NT2/D1 (cell line): ENCODE measurements at regions not wholly inside any gene's neighbourhood (a gene's known extent, or its start where the extent isn't known, plus 50 kb on each side); places are given as distances from the start of the nearest gene placed in this dataset.

ENCODE experiments used
- DNase-seq: peaks from one replicate; pipeline ENCODE4 v3.0.0-alpha.2; 2011; ENCODE audit warnings: low read depth, low spot score
- H3K27me3 ChIP-seq: 2 replicates; pipeline ENCODE4 v1.6.0; 2011; ENCODE audit warnings: mild to moderate bottlenecking; ENCODE audit not compliant: insufficient read length, insufficient read depth
- H3K36me3 ChIP-seq: 2 replicates; pipeline ENCODE4 v1.6.1; 2011; ENCODE audit warnings: mild to moderate bottlenecking, low read length, mixed read lengths; ENCODE audit not compliant: insufficient read depth, insufficient read length
- H3K4me1 ChIP-seq: 2 replicates; pipeline ENCODE4 v1.5.1; 2011; ENCODE audit not compliant: insufficient read depth, insufficient read length
- H3K4me3 ChIP-seq: 2 replicates; pipeline ENCODE4 v1.5.1; 2011; ENCODE audit warnings: low read depth; ENCODE audit not compliant: insufficient read length
- H3K9ac ChIP-seq: 2 replicates; pipeline ENCODE4 v1.6.0; 2011; ENCODE audit warnings: low read depth; ENCODE audit not compliant: insufficient read length
- H3K9me3 ChIP-seq: 2 replicates; pipeline ENCODE4 v1.5.1; 2011; ENCODE audit warnings: mild to moderate bottlenecking, low read length; ENCODE audit not compliant: insufficient read depth
- SUZ12 ChIP-seq: IDR thresholded peaks from 2 replicates; pipeline ENCODE4 v1.6.1; 2011; ENCODE audit not compliant: insufficient read length, insufficient read depth; ENCODE audit errors: extremely low read depth
- YY1 ChIP-seq: IDR thresholded peaks from 2 replicates; pipeline ENCODE4 v1.6.1; 2011; ENCODE audit not compliant: insufficient read length, insufficient read depth
- ZNF274 ChIP-seq: IDR thresholded peaks from 2 replicates; pipeline ENCODE4 v1.6.1; 2011; ENCODE audit warnings: mild to moderate bottlenecking, low read depth, low read length

- Histone ChIP-seq H3K27me3 (no peaks in the 10 kb centered on the region), H3K9ac (no peak overlapping the region), H3K36me3 (no peaks in the 10 kb centered on the region), H3K9me3 (no peaks in the 10 kb centered on the region), H3K4me1 (no peaks in the 10 kb centered on the region), H3K4me3 (no peak overlapping the region)
- DNase-seq: no peak
- TF ChIP-seq SUZ12 (no peak), YY1 (no peak), ZNF274 (no peak)
Observed at GRCh38 chr3:117248153-117248552, 538.6 kb downstream of the TUSC7 start.

GRCh38 chr3:117252208-117252607, 542.6 kb downstream of the TUSC7 start:
- no peak for DNase-seq
- H3K4me1 ChIP-seq: no peaks in the 10 kb centered on the region
- no peak overlapping the region for H3K4me3 ChIP-seq
- no peaks in the 10 kb centered on the region for H3K27me3 ChIP-seq
- no peak overlapping the region for H3K9ac ChIP-seq
- no peaks in the 10 kb centered on the region for H3K9me3 ChIP-seq
- TF ChIP-seq ZNF274: no peak
- TF ChIP-seq YY1: no peak
- H3K36me3 ChIP-seq: no peaks in the 10 kb centered on the region

- DNase-seq: no peak
- Histone ChIP-seq H3K4me1 (no peaks in the 10 kb centered on the region), H3K9me3 (no peaks in the 10 kb centered on the region), H3K4me3 (no peak overlapping the region), H3K36me3 (no peaks in the 10 kb centered on the region), H3K27me3 (no peaks in the 10 kb centered on the region), H3K9ac (no peak overlapping the region)
- TF ChIP-seq ZNF274 (no peak), YY1 (no peak), SUZ12 (no peak)
Observed at GRCh38 chr3:117252651-117253050, 543.1 kb downstream of the TUSC7 start.

- Histone ChIP-seq H3K9ac (no peak overlapping the region), H3K4me1 (no peaks in the 10 kb centered on the region), H3K27me3 (no peaks in the 10 kb centered on the region), H3K4me3 (no peak overlapping the region), H3K36me3 (no peaks in the 10 kb centered on the region), H3K9me3 (no peaks in the 10 kb centered on the region)
- no peak for DNase-seq
- no peak for TF ChIP-seq SUZ12
Observed at GRCh38 chr3:117253636-117254035, 544.1 kb downstream of the TUSC7 start.

GRCh38 chr3:117254985-117255384, 545.4 kb downstream of the TUSC7 start:
- Histone ChIP-seq H3K4me1 (no peaks in the 10 kb centered on the region), H3K9me3 (no peaks in the 10 kb centered on the region), H3K4me3 (no peak overlapping the region), H3K36me3 (no peaks in the 10 kb centered on the region), H3K27me3 (no peaks in the 10 kb centered on the region), H3K9ac (no peak overlapping the region)
- TF ChIP-seq YY1 (no peak), SUZ12 (no peak), ZNF274 (no peak)
- no peak for DNase-seq

- Histone ChIP-seq H3K9ac (no peak overlapping the region), H3K27me3 (no peaks in the 10 kb centered on the region), H3K4me1 (no peaks in the 10 kb centered on the region), H3K4me3 (no peak overlapping the region), H3K9me3 (no peaks in the 10 kb centered on the region), H3K36me3 (no peaks in the 10 kb centered on the region)
- no peak for TF ChIP-seq SUZ12
- no peak for TF ChIP-seq YY1
- TF ChIP-seq ZNF274: no peak
- no peak for DNase-seq
Observed at GRCh38 chr3:117255736-117256135, 546.2 kb downstream of the TUSC7 start.

GRCh38 chr3:117261983-117262421, 552.4 kb downstream of the TUSC7 start:
- Histone ChIP-seq H3K4me1 (no peaks in the 10 kb centered on the region), H3K4me3 (no peak overlapping the region), H3K36me3 (no peaks in the 10 kb centered on the region), H3K27me3 (no peaks in the 10 kb centered on the region), H3K9ac (no peak overlapping the region), H3K9me3 (no peaks in the 10 kb centered on the region)
- TF ChIP-seq YY1: no peak
- no peak for TF ChIP-seq ZNF274
- no peak for TF ChIP-seq SUZ12
- DNase-seq: no peak

- H3K4me1 ChIP-seq: no peaks in the 10 kb centered on the region
- H3K27me3 ChIP-seq: no peaks in the 10 kb centered on the region
- TF ChIP-seq SUZ12 (no peak), ZNF274 (no peak), YY1 (no peak)
- DNase-seq: no peak
- H3K4me3 ChIP-seq: no peak overlapping the region
- H3K9ac ChIP-seq: no peak overlapping the region
- H3K9me3 ChIP-seq: no peaks in the 10 kb centered on the region
- H3K36me3 ChIP-seq: no peaks in the 10 kb centered on the region
Observed at GRCh38 chr3:117263270-117263669, 553.7 kb downstream of the TUSC7 start.
